ENCODE measurements at regions not wholly inside any gene's neighbourhood (a gene's known extent, or its start where the extent isn't known, plus 50 kb on each side); places are given as distances from the start of the nearest gene placed in this dataset.

DNA sequence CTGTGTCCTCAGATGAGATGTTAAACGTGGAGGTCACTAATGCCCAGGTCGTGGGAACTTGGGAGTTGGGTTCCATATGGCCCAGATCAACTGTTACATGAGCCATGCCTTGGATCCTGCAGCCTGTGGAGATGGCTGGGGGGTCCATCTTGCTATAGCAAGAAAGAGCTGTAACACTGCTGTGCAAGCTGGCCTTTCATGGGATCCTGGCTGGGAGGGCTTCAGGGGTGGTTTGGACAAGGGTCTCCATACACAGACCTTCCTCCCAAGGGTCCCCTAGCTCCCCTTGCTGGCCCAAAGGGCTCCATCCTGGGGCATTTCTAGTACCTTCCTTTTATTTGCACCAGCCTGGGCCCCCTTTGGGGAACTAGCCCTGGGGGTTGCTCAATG is 337.7 kb downstream of the DYSF start:
- TF ChIP-seq EZH2 (IDR thresholded peaks at IDR 0.05) (no peak), POLR2AphosphoS5 (IDR thresholded peaks at IDR 0.05; ENCODE audit: borderline replicate concordance, low read depth, low read length) (no peak)
